ENCODE measurements at regions not wholly inside any gene's neighbourhood (a gene's known extent, or its start where the extent isn't known, plus 50 kb on each side); places are given as distances from the start of the nearest gene placed in this dataset.
A peak's percentile ranks its signal among the peaks of the same experiment; 100 is the strongest.
"Not testable (repeated sequence)": the region's sequence is repeated elsewhere in the genome, so short reads cannot be mapped to it uniquely, and the experiment has no call there.

GRCh38 chr3:6435951-6436350 is 425.0 kb upstream of the GRM7 start:
- DNase-seq: no peak

- no peak for DNase-seq
These were observed 423.3 kb upstream of the GRM7 start for GRCh38 chr3:6437631-6438030.

GRCh38 chr3:6438031-6438430 is 422.9 kb upstream of the GRM7 start:
- DNase-seq: no peak

DNA sequence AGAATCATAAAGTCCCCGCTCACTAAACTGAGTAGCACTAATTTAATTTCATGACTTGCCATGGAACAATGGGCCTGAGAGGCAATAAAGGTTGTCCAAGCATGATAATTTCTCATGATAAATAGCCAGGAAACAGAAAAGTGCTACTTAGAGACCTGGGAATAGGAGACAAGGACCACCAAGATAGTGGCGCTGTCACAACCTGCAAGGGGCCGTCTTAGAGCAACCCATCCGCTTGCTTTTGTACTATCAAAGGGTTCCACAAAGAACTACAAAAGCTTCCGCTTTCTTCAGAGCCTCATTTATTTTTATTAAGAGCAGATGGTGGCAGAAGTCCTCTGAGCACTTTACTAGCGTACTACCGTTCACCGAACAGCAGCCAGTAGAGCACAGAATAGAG is 421.7 kb upstream of the GRM7 start:
- DNase-seq: peak; percentile 11

DNA sequence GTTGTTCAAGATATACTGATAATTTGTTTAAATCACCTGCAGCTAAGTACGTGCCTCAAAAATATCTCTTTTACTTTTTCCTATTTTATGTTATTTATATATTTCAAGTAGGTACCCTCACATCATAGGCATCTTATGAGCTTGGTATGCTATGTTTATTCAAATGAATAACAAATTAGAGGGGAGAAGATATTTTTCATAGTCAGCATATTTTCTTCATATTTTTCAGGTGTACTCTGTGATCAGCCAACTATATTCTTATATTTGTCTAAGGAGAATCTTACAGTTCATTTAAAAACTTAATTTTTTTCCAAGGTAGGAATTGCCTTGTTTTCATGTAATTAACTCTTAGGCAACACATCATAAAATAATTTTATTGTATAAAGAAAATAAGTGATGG is 421.1 kb upstream of the GRM7 start:
- DNase-seq: no peak

DNA sequence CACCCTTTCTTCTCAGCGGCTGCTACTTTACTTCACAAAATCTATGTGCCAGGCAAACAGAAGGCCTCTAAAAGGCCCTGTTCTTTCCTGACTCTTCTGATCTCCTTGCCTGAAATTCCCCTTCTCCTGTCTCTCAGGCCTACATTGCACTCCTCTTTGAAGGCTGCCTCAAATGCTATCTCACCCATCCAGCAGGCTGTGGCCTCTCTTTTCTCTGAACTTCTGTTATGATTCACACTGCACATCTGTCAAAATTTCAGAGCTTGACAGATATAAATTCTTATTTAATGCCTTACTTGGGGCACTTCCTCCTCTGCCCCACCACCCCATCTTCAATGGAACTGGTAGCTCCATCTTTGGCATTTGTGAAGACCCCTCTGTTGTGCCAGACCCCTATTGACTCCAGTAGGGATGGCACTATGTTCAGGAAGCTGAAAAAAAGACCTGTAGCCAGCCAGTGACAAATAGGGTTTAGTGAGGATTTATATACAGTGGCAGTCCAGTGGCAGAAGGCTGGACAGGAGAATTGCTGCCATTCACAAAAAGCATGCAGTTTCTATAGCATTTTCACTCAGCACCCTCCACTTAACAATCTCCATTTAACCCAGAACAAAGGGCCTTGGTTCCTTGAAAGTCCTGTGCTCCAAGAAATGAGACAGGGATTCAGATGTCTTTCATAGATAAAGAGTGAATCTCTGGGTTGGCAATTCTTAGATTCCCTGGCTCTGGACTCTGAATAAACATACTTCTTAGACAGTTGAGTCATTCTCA is 415.8 kb upstream of the GRM7 start:
- DNase-seq: no peak

GRCh38 chr3:6447166-6447801 is 413.6 kb upstream of the GRM7 start:
- no peak for DNase-seq

- DNase-seq: no peak
These were observed 412.9 kb upstream of the GRM7 start for GRCh38 chr3:6448011-6448410.

DNA sequence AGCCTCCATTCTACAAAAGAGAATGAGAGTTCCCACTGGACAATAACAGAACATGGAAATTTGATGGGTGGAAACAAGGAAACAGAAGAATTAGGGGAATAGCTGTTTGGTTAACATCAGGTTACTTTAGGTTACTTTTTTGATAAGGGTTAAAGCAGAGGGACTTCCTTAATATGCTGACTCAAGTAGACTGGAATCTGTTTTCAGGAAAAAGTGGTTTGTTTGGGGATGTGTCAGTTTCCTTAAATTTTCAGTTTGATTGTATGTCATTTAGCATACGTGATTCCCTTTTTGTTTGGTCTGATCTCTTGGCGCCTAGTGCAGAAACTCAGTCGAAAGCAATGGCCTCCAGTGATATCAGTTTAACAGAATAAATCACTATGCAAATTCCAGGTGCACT is 411.8 kb upstream of the GRM7 start:
- DNase-seq: no peak

GRCh38 chr3:6452974-6453373 is 407.9 kb upstream of the GRM7 start:
- DNase-seq: no peak

- DNase-seq: no peak
These were observed 405.9 kb upstream of the GRM7 start for GRCh38 chr3:6455031-6455430.

DNA sequence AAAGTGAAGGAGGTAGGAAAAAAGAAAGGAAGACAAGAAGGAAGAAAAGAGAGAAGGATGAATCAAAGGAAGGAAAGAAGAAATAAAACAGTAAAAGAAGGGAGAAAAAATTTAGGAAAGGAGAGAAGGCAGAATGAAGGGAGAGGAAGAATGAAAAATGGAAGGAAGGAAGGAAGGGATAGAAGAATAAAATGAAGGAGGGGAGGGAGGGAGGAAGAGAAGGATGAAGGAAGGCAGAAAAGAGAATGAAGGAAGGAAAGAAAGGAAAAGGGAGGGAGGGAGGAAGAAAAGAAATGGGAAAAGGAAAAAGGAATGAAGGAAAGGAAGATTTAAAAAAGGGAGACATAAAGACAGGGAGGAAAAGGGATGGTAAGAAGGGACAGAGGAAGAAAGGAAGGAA is 393.7 kb upstream of the GRM7 start:
- no peak for DNase-seq

DNA sequence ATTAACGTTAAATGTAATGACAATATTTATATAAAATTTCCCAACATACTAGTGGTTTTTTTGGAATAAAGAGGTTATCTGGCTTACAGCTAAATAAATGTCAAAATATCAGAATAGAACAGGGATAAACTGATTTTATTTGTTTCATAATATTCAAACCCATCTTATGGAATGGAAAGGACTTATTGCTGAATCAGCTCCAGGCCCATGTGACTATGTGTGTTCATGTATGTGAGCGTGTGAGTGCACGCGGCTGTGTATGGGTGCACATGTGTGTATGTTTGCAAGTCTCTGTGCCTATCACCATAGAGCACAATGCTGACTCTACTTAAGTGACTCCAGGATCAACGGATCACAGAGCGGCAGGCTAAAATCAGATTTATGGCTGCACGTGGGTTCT is 392.3 kb upstream of the GRM7 start:
- no peak for DNase-seq

- no peak for DNase-seq
These were observed 389.2 kb upstream of the GRM7 start for GRCh38 chr3:6471744-6472143.

DNA sequence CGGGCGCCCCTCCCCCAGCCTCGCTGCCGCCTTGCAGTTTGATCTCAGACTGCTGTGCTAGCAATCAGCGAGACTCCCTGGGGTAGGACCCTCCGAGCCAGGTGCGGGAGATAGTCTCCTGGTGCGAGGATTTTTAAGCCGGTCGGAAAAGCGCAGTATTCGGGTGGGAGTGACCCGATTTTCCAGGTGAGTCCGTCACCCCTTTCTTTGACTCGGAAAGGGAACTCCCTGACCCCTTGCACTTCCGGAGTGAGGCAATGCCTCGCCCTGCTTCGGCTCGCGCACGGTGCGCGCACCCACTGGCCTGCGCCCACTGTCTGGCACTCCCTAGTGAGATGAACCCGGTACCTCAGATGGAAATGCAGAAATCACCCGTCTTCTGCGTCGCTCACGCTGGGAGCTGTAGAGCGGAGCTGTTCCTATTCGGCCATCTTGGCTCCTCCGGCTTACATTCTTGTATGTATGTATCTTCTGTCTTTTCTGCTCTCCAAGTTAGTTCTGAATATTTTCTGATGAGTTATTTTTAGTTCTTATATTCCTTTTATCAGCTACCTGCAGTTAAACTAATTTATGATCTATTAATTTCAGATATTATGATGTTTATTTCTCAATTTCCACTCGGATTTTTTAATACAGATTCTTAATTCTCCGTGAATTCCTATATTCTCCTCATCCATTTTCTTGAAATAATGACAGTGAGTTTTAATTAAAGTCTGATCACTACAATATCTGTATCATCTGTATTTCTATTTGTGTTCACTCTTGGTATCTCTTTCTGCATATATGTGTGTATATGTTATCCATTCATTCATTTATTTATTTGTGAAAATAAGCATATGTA is 370.2 kb upstream of the GRM7 start:
- not testable (repeated sequence) for DNase-seq

DNA sequence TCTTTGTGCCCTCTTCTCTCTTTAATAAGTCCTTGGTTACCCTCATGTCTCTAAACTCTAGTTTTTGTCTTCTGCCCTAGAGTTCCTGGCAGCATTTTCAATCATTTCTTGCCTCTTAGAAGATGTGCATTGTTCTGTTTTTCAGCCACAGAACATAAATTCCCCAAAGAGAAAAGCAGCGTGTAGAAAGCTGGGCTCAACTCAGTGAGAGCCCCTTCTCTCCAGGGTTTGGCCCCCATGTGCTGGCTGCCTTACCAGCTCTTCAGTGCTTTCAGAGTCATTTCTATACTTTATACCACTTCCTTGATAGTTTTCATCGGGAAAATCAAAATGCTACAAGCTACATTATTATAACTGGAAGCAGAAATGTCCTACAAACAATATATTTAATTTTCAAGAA is 369.1 kb upstream of the GRM7 start:
- no peak for DNase-seq

DNA sequence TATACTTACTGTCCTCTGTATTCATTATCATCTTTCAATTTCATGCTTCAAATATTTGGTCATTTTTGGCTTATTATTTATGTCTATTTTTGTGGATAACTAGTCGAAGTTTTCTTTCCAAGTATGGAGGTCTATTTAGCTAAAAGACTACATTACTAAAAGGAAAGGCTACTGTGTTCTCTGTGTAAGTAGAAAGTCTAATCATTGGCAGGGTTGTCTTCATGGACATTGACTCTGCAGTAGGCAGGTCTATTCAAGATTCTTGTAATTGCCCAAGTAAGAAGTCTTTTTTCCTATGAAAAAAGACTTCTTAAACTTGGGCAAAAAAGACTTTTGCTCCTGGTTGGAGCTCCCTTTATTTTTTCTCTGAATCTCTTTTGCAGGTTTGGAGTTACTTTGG is 368.6 kb upstream of the GRM7 start:
- DNase-seq: no peak

- DNase-seq: not testable (repeated sequence)
These were observed 362.0 kb upstream of the GRM7 start for GRCh38 chr3:6498944-6499343.

- DNase-seq: peak; percentile 11
These were observed 356.6 kb upstream of the GRM7 start for GRCh38 chr3:6504347-6504746.

GRCh38 chr3:6504834-6505233 is 356.1 kb upstream of the GRM7 start:
- DNase-seq: no peak

DNA sequence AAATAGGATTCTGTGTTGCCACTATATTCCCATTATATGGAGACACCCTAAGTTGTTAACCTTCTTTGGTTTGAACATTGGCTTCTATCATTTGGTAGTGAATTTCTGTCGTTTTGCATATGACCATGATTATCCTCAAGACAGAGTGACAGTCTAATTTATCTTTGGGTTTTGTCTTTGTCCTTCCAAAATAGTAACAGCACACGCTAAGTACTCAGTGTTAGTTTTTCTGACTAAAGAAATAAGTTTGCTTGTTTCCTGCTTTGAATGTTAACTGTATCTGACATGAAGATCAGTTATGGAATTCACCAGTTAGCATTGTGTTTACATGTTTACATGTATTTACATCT is 352.5 kb upstream of the GRM7 start:
- no peak for DNase-seq

GRCh38 chr3:6509576-6509975 is 351.3 kb upstream of the GRM7 start:
- no peak for DNase-seq

DNA sequence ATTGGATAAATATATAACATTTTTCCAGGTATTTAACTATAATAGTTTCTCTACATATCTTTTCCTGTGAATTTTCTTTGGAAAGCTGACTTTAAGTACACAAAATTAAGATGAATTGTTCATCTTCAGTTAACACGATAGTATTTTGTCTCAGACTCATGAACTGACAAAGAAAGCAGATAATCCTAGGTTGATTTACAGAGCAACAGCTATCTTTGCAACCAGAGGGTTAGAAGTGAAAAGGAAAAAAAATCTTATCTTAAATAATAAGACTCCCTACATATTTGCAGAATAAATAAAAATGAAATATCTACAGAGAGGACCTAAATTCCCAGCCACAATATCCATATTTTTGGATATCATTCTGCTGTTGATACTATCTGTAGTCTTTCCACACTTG is 350.2 kb upstream of the GRM7 start:
- DNase-seq: no peak
